ENCODE measurements at regions not wholly inside any gene's neighbourhood (a gene's known extent, or its start where the extent isn't known, plus 50 kb on each side); places are given as distances from the start of the nearest gene placed in this dataset.

- no peaks in the 10 kb centered on the region for H3K9me3 ChIP-seq (ENCODE audit: control insufficient read depth, low read length)
- Mint-ChIP-seq H3K27ac (no peak overlapping the region), H3K36me3 (ENCODE audit: low read depth) (no peaks in the 10 kb centered on the region), H3K4me1 (peaks cover 4% of the 10 kb centered on the region), H3K4me3 (no peak overlapping the region), H3K27me3 (ENCODE audit: insufficient read depth) (peaks cover 6% of the 10 kb centered on the region), H3K9me3 (no peaks in the 10 kb centered on the region)
- WGBS, 2 experiments (ENCODE audit: insufficient coverage in 1 of 2, insufficient read length in 1 of 2), result 55 to 56% methylated on average over 6 to 8 of the region's 8 CpGs
- peaks cover 3% of the 10 kb centered on the region for H3K4me1 ChIP-seq (ENCODE audit: control insufficient read depth, insufficient read depth, low read length)
- H3K4me3 ChIP-seq (ENCODE audit: low read length), result no peak overlapping the region
- TF ChIP-seq CTCF (conservative IDR thresholded peaks at IDR 0.05), result peak; percentile 89
- peak; percentile 82 for DNase-seq
- H3K9ac ChIP-seq (ENCODE audit: extremely low read depth, low read length, poor library complexity, severe bottlenecking), result no peak overlapping the region
- no peak overlapping the region for H3K27ac ChIP-seq (ENCODE audit: low read depth, low read length)
- no peaks in the 10 kb centered on the region for H3K27me3 ChIP-seq (ENCODE audit: control insufficient read depth, insufficient read depth, low read length, poor library complexity, severe bottlenecking)
- H3K36me3 ChIP-seq (ENCODE audit: control insufficient read depth, insufficient read depth, low read length), result no peaks in the 10 kb centered on the region
These were observed 136.3 kb upstream of the ZNF184 start for GRCh38 chr6:27608916-27609883.

DNA sequence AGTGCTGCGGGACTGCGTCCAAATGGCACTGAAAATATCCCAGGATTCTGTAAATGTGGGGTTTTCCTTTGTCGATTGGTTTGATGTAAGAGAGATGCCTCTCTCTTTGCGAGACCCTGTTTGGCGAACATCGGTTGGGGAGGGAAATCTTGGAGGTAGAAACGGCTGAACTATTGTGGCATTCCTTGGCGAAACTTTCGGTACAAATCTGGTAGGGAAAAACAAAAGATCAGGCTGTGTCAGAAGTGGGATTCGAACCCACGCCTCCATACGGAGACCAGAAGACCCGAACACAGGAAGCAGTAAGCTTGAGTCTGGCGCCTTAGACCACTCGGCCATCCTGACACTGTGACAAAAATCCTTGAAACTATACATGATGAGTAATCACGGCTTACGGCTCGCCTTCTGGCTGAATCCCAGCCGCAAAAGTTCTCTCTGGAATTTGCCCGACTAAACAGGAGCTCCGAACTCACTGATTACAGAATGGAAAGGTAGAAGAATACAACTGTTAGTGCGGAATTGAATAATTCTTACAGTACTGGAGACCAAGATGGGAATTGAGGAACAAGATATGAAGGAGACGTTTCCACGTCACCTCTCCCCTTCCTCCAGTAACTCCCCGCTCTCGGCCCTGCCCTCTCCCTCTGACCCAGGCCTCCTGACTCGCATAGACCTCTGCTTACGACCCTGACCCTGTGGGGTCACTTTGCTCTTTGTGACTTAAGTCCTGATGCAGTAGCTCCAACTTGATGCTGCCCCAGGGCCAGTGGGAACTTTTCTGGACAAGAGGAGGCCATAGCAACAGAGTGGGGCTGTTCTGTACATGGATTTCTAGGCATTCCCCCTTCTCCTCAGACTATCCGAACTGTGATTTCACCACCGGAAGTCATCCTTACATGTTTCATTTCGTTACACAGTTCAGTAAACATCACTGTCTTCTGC is 132.8 kb upstream of the ZNF184 start:
- peak overlapping the region; percentile 95 for H3K27ac Mint-ChIP-seq
- H3K36me3 Mint-ChIP-seq (ENCODE audit: low read depth), result no peaks in the 10 kb centered on the region
- H3K9me3 Mint-ChIP-seq, result no peaks in the 10 kb centered on the region
- Histone ChIP-seq H3K9ac (ENCODE audit: extremely low read depth, low read length, poor library complexity, severe bottlenecking) (peak overlapping the region; percentile 79), H3K9me3 (ENCODE audit: control insufficient read depth, low read length) (no peaks in the 10 kb centered on the region), H3K4me1 (ENCODE audit: control insufficient read depth, insufficient read depth, low read length) (peaks cover 3% of the 10 kb centered on the region), H3K27ac (ENCODE audit: low read depth, low read length) (no peak overlapping the region), H3K36me3 (ENCODE audit: control insufficient read depth, insufficient read depth, low read length) (no peaks in the 10 kb centered on the region), H3K27me3 (ENCODE audit: control insufficient read depth, insufficient read depth, low read length, poor library complexity, severe bottlenecking) (no peaks in the 10 kb centered on the region), H3K4me3 (ENCODE audit: low read length) (peak overlapping the region; percentile 96)
- peak overlapping the region; percentile 91 for H3K4me3 Mint-ChIP-seq
- TF ChIP-seq CTCF (conservative IDR thresholded peaks at IDR 0.05), result no peak
- WGBS, 2 experiments (ENCODE audit: insufficient coverage in 1 of 2, insufficient read length in 1 of 2), result 9 to 13% methylated on average over 21 to 31 of the region's 31 CpGs
- DNase-seq, result peak; percentile 97
- H3K4me1 Mint-ChIP-seq, result peaks cover 3% of the 10 kb centered on the region
- peaks cover 14% of the 10 kb centered on the region for H3K27me3 Mint-ChIP-seq (ENCODE audit: insufficient read depth)

GRCh38 chr6:27604986-27605385 is 132.1 kb upstream of the ZNF184 start:
- H3K27ac ChIP-seq (ENCODE audit: low read depth, low read length), result no peak overlapping the region
- H3K27ac Mint-ChIP-seq, result peak overlapping the region; percentile 95
- no peaks in the 10 kb centered on the region for H3K9me3 Mint-ChIP-seq
- DNase-seq, result peak; percentile 61
- peaks cover 18% of the 10 kb centered on the region for H3K27me3 Mint-ChIP-seq (ENCODE audit: insufficient read depth)
- peak overlapping the region; percentile 79 for H3K9ac ChIP-seq (ENCODE audit: extremely low read depth, low read length, poor library complexity, severe bottlenecking)
- TF ChIP-seq CTCF (conservative IDR thresholded peaks at IDR 0.05), result no peak
- no peaks in the 10 kb centered on the region for H3K36me3 Mint-ChIP-seq (ENCODE audit: low read depth)
- peak overlapping the region; percentile 96 for H3K4me3 ChIP-seq (ENCODE audit: low read length)
- WGBS, 2 experiments (ENCODE audit: insufficient coverage in 1 of 2, insufficient read length in 1 of 2), result 1 to 3% methylated on average over 11 to 13 of the region's 13 CpGs
- H3K36me3 ChIP-seq (ENCODE audit: control insufficient read depth, insufficient read depth, low read length), result no peaks in the 10 kb centered on the region
- peak overlapping the region; percentile 91 for H3K4me3 Mint-ChIP-seq
- peaks cover 3% of the 10 kb centered on the region for H3K4me1 ChIP-seq (ENCODE audit: control insufficient read depth, insufficient read depth, low read length)
- peaks cover 3% of the 10 kb centered on the region for H3K4me1 Mint-ChIP-seq
- no peaks in the 10 kb centered on the region for H3K27me3 ChIP-seq (ENCODE audit: control insufficient read depth, insufficient read depth, low read length, poor library complexity, severe bottlenecking)
- H3K9me3 ChIP-seq (ENCODE audit: control insufficient read depth, low read length), result no peaks in the 10 kb centered on the region

Data from endodermal cell (in vitro differentiated cells).